ENCODE measurements at regions not wholly inside any gene's neighbourhood (a gene's known extent, or its start where the extent isn't known, plus 50 kb on each side); places are given as distances from the start of the nearest gene placed in this dataset.

GRCh38 chr7:97555857-97556421 is 175.9 kb upstream of the TAC1 start:
- no peaks in the 10 kb centered on the region for H3K79me2 ChIP-seq (ENCODE audit: control insufficient read depth, insufficient read depth, low read length)
- no peak overlapping the region for H3K27ac ChIP-seq (ENCODE audit: insufficient read depth, low read length)
- no peak overlapping the region for H2AFZ ChIP-seq (ENCODE audit: low read length)
- H3K4me2 ChIP-seq (ENCODE audit: extremely low read depth, insufficient read depth, low read length), result no peak overlapping the region
- H3K4me3 ChIP-seq (replicated peaks in 1 of 4; ENCODE audit: control extremely low read depth in 1 of 4, insufficient read depth in 1 of 4, low read depth in 3 of 4, low read length in 4 of 4), result no peak overlapping the region
- no peaks in the 10 kb centered on the region for H3K9me3 ChIP-seq (ENCODE audit: control insufficient read depth, insufficient read depth, low read depth, low read length)
- no peaks in the 10 kb centered on the region for H4K20me1 ChIP-seq (ENCODE audit: control insufficient read depth, extremely low read depth, insufficient read depth, low read length)
- no peaks in the 10 kb centered on the region for H3K27me3 ChIP-seq (ENCODE audit: control insufficient read depth, insufficient read depth, low read length)
- H3K4me1 ChIP-seq (ENCODE audit: control insufficient read depth, extremely low read depth, insufficient read depth, low read length), result no peaks in the 10 kb centered on the region
- no peak for DNase-seq (ENCODE audit: low read depth in 2 of 2)
- H3K36me3 ChIP-seq (ENCODE audit: control insufficient read depth, insufficient read depth, low read length), result no peaks in the 10 kb centered on the region
- no peak for TF ChIP-seq EZH2 (IDR thresholded peaks at IDR 0.05; ENCODE audit: low read length, missing control alignments)
- no peak for TF ChIP-seq CTCF (conservative IDR thresholded peaks at IDR 0.05 in 1 of 2, IDR thresholded peaks at IDR 0.05 in 1 of 2; ENCODE audit: low read depth in 1 of 2, low read length in 2 of 2)
- H3K9ac ChIP-seq (ENCODE audit: insufficient read depth, low read length), result no peak overlapping the region

- Histone ChIP-seq H3K9ac (ENCODE audit: insufficient read depth, low read length) (no peak overlapping the region), H2AFZ (ENCODE audit: low read length) (no peak overlapping the region), H3K79me2 (ENCODE audit: control insufficient read depth, insufficient read depth, low read length) (no peaks in the 10 kb centered on the region), H3K4me3 (replicated peaks in 1 of 4; ENCODE audit: control extremely low read depth in 1 of 4, insufficient read depth in 1 of 4, low read depth in 3 of 4, low read length in 4 of 4) (no peak overlapping the region), H3K27ac (ENCODE audit: insufficient read depth, low read length) (no peak overlapping the region), H4K20me1 (ENCODE audit: control insufficient read depth, extremely low read depth, insufficient read depth, low read length) (no peaks in the 10 kb centered on the region), H3K4me2 (ENCODE audit: extremely low read depth, insufficient read depth, low read length) (no peak overlapping the region), H3K9me3 (ENCODE audit: control insufficient read depth, insufficient read depth, low read depth, low read length) (no peaks in the 10 kb centered on the region), H3K27me3 (ENCODE audit: control insufficient read depth, insufficient read depth, low read length) (no peaks in the 10 kb centered on the region), H3K4me1 (ENCODE audit: control insufficient read depth, extremely low read depth, insufficient read depth, low read length) (no peaks in the 10 kb centered on the region), H3K36me3 (ENCODE audit: control insufficient read depth, insufficient read depth, low read length) (no peaks in the 10 kb centered on the region)
- no peak for DNase-seq (ENCODE audit: low read depth in 2 of 2)
- TF ChIP-seq CTCF (conservative IDR thresholded peaks at IDR 0.05 in 1 of 2, IDR thresholded peaks at IDR 0.05 in 1 of 2; ENCODE audit: low read depth in 1 of 2, low read length in 2 of 2) (no peak), EZH2 (IDR thresholded peaks at IDR 0.05; ENCODE audit: low read length, missing control alignments) (no peak)
Observed at GRCh38 chr7:97565665-97566064, 166.2 kb upstream of the TAC1 start.

GRCh38 chr7:97573065-97573464 is 158.8 kb upstream of the TAC1 start:
- no peak for DNase-seq (ENCODE audit: low read depth in 2 of 2)
- Histone ChIP-seq H3K9ac (ENCODE audit: insufficient read depth, low read length) (no peak overlapping the region), H3K27ac (ENCODE audit: insufficient read depth, low read length) (no peak overlapping the region), H3K4me2 (ENCODE audit: extremely low read depth, insufficient read depth, low read length) (no peak overlapping the region), H3K36me3 (ENCODE audit: control insufficient read depth, insufficient read depth, low read length) (no peaks in the 10 kb centered on the region), H4K20me1 (ENCODE audit: control insufficient read depth, extremely low read depth, insufficient read depth, low read length) (no peaks in the 10 kb centered on the region), H2AFZ (ENCODE audit: low read length) (no peak overlapping the region), H3K27me3 (ENCODE audit: control insufficient read depth, insufficient read depth, low read length) (no peaks in the 10 kb centered on the region), H3K4me1 (ENCODE audit: control insufficient read depth, extremely low read depth, insufficient read depth, low read length) (no peaks in the 10 kb centered on the region), H3K4me3 (replicated peaks in 1 of 4; ENCODE audit: control extremely low read depth in 1 of 4, insufficient read depth in 1 of 4, low read depth in 3 of 4, low read length in 4 of 4) (no peak overlapping the region), H3K9me3 (ENCODE audit: control insufficient read depth, insufficient read depth, low read depth, low read length) (no peaks in the 10 kb centered on the region), H3K79me2 (ENCODE audit: control insufficient read depth, insufficient read depth, low read length) (no peaks in the 10 kb centered on the region)
- TF ChIP-seq CTCF (conservative IDR thresholded peaks at IDR 0.05 in 1 of 2, IDR thresholded peaks at IDR 0.05 in 1 of 2; ENCODE audit: low read depth in 1 of 2, low read length in 2 of 2), result no peak
- TF ChIP-seq EZH2 (IDR thresholded peaks at IDR 0.05; ENCODE audit: low read length, missing control alignments), result no peak
